Left ventricle myocardium inferior (tissue), 1 donor: ENCODE measurements at regions not wholly inside any gene's neighbourhood (a gene's known extent, or its start where the extent isn't known, plus 50 kb on each side); places are given as distances from the start of the nearest gene placed in this dataset.

Experiments
- DNase-seq: peaks from one replicate; pipeline ENCODE4 v3.0.0-alpha.2; 2020
- H3K27ac ChIP-seq: fragments of 200-600 bp; replicated peaks from 2 replicates; pipeline ENCODE4 v1.8.0; 2021
- H3K27me3 ChIP-seq: fragments of 200-600 bp; 2 replicates; pipeline ENCODE4 v1.8.0; 2021; ENCODE audit warnings: low read depth
- H3K36me3 ChIP-seq: fragments of 200-600 bp; 2 replicates; pipeline ENCODE4 v1.8.0; 2021
- H3K4me1 ChIP-seq: fragments of 200-600 bp; 2 replicates; pipeline ENCODE4 v1.8.0; 2021
- H3K4me3 ChIP-seq: fragments of 200-600 bp; 2 replicates; pipeline ENCODE4 v1.8.0; 2021; ENCODE audit warnings: mild to moderate bottlenecking, moderate library complexity
- H3K9me3 ChIP-seq: fragments of 200-600 bp; replicated peaks from 2 replicates; pipeline ENCODE4 v1.8.0; 2021
- intact Hi-C: fragments of 100-400 bp; cut with micrococcal nuclease; formaldehyde crosslinking; loops from one replicate; pipeline ENCODE4 v1.11.0; 2022
- TF ChIP-seq, protein P1 (sequence below): fragments of 200-600 bp; IDR thresholded peaks from 2 replicates; pipeline ENCODE4 v1.8.0; 2021; ENCODE audit warnings: antibody characterized with exemption, mild to moderate bottlenecking, borderline replicate concordance
- donor health status: DM: no; HTN: yes; CAD: no; lungs with severe emphysema.

DNA sequence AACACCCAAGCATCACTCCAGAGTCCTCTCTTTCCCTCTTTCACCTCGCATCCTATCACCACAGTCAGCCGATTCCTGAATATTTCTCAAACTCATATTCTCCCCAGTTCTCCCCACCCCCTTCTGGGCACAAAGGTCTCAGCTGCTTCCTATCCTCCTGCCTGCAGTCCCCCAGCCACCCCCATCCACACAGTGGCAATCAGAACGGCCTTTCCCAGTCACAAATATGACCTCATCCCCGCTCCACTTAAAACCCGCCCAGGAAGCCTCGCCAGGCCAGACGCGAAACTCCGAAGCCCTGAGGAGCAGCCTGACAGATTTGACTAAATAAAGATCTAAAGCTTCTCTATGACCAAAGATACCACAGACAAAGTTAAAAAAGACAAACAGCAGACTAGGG is 49.9 kb upstream of the LINGO1 start:
- intact Hi-C loops, result no loop called here

More for the DNA sequence above, 49.9 kb upstream of the LINGO1 start:
- no peak overlapping the region for H3K4me3 ChIP-seq
- no peak for DNase-seq
- no peak overlapping the region for H3K27ac ChIP-seq
- peaks cover 35% of the 10 kb centered on the region for H3K27me3 ChIP-seq
- H3K36me3 ChIP-seq, result no peaks in the 10 kb centered on the region
- H3K4me1 ChIP-seq, result no peaks in the 10 kb centered on the region
- H3K9me3 ChIP-seq, result no peaks in the 10 kb centered on the region
- TF ChIP-seq, protein P1, sequence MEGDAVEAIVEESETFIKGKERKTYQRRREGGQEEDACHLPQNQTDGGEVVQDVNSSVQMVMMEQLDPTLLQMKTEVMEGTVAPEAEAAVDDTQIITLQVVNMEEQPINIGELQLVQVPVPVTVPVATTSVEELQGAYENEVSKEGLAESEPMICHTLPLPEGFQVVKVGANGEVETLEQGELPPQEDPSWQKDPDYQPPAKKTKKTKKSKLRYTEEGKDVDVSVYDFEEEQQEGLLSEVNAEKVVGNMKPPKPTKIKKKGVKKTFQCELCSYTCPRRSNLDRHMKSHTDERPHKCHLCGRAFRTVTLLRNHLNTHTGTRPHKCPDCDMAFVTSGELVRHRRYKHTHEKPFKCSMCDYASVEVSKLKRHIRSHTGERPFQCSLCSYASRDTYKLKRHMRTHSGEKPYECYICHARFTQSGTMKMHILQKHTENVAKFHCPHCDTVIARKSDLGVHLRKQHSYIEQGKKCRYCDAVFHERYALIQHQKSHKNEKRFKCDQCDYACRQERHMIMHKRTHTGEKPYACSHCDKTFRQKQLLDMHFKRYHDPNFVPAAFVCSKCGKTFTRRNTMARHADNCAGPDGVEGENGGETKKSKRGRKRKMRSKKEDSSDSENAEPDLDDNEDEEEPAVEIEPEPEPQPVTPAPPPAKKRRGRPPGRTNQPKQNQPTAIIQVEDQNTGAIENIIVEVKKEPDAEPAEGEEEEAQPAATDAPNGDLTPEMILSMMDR, result no peak
